Common myeloid progenitor, CD34-positive (primary cell): ENCODE measurements at regions not wholly inside any gene's neighbourhood (a gene's known extent, or its start where the extent isn't known, plus 50 kb on each side); places are given as distances from the start of the nearest gene placed in this dataset.

ENCODE experiments used
- CTCF ChIA-PET: fragments of 350-600 bp; sonication (Branson Sonifier 250); formaldehyde crosslinking; loops from one replicate; lab custom pipeline; 2021; ENCODE audit warnings: antibody characterized with exemption; lab: Charles Lee
- POLR2A ChIA-PET: fragments of 350-600 bp; sonication (Branson Sonifier 250); formaldehyde crosslinking; loops from one replicate; lab custom pipeline; 2021; ENCODE audit warnings: antibody characterized with exemption; lab: Charles Lee
- DNase-seq, 3 donors: peaks; one replicate each; pipeline versions ENCODE4 v3.0.0 to v3.0.0-alpha.2; 2013
- H3K27ac ChIP-seq, 2 experiments: 1 replicate in 1 of 2; 2 replicates in 1 of 2; pipeline ENCODE4 v1.7.0; 2013; ENCODE audit warnings: inconsistent platforms in 2 of 2, low read length in 2 of 2, mild to moderate bottlenecking in 2 of 2, low read depth in 1 of 2, moderate library complexity in 1 of 2; ENCODE audit not compliant: severe bottlenecking in 2 of 2, insufficient read depth in 1 of 2, poor library complexity in 1 of 2
- H3K27me3 ChIP-seq, 5 experiments: replicated peaks in 2 of 5; 1 replicate in 3 of 5; 2 replicates in 2 of 5; pipeline versions ENCODE4 v1.6.1 to v1.7.0; 2013; ENCODE audit warnings: low read length in 4 of 5, mild to moderate bottlenecking in 2 of 5, moderate library complexity in 2 of 5, inconsistent platforms in 1 of 5; ENCODE audit not compliant: insufficient read depth in 5 of 5, control insufficient read depth in 4 of 5
- H3K36me3 ChIP-seq, 4 experiments: 1 replicate in 2 of 4; 2 replicates in 2 of 4; pipeline versions ENCODE4 v1.6.1 to v1.7.0; 2013; ENCODE audit warnings: low read length in 3 of 4, control low read depth in 1 of 4, mild to moderate bottlenecking in 1 of 4; ENCODE audit not compliant: control insufficient read depth in 4 of 4, insufficient read depth in 4 of 4
- H3K4me1 ChIP-seq, 4 experiments: 1 replicate in 3 of 4; 2 replicates in 1 of 4; pipeline versions ENCODE4 v1.6.1 to v1.7.1; 2013; ENCODE audit warnings: low read length in 3 of 4, mild to moderate bottlenecking in 3 of 4, control low read depth in 1 of 4, inconsistent platforms in 1 of 4, moderate library complexity in 1 of 4; ENCODE audit not compliant: control insufficient read depth in 4 of 4, insufficient read depth in 4 of 4; ENCODE audit errors: control extremely low read depth in 1 of 4
- H3K4me3 ChIP-seq, 7 experiments: 1 replicate in 4 of 7; 2 replicates in 3 of 7; pipeline versions ENCODE4 v1.5.1 to v1.7.0; 2013; ENCODE audit warnings: mild to moderate bottlenecking in 7 of 7, low read length in 6 of 7, moderate library complexity in 6 of 7, inconsistent platforms in 2 of 7, low read depth in 2 of 7, control low read depth in 1 of 7; ENCODE audit not compliant: insufficient read depth in 4 of 7, control insufficient read depth in 1 of 7; ENCODE audit errors: extremely low read depth in 1 of 7
- H3K9me3 ChIP-seq, 5 experiments: 1 replicate in 4 of 5; 2 replicates in 1 of 5; pipeline versions ENCODE4 v1.6.1 to v1.7.1; 2013; ENCODE audit warnings: low read length in 4 of 5, mild to moderate bottlenecking in 2 of 5, inconsistent platforms in 1 of 5, low read depth in 1 of 5, moderate library complexity in 1 of 5; ENCODE audit not compliant: control insufficient read depth in 4 of 5, insufficient read depth in 2 of 5; ENCODE audit errors: control extremely low read depth in 1 of 5
- WGBS: methylation state at CpG from one replicate; pipeline ENCODE4 v1.1.5; 2013; ENCODE audit not compliant: insufficient coverage; 5-methylcytosine and 5-hydroxymethylcytosine counted together

- H3K36me3 ChIP-seq: no peaks in the 10 kb centered on the region
- ChIA-PET CTCF (no interaction called here), POLR2A (no interaction called here)
- H3K4me3 ChIP-seq: no peak overlapping the region
- 100% methylated on average over 1 of the region's 2 CpGs for WGBS
- no peak overlapping the region for H3K27ac ChIP-seq
- no peaks in the 10 kb centered on the region for H3K4me1 ChIP-seq
- no peaks in the 10 kb centered on the region for H3K27me3 ChIP-seq
- peaks cover 0 to 2% (median 0%) of the 10 kb centered on the region in 5 experiments for H3K9me3 ChIP-seq
- DNase-seq: no peak
Observed at GRCh38 chr10:111996103-111996502, 187.5 kb downstream of the GPAM start.

GRCh38 chr10:111998728-111999127 lies 184.8 kb downstream of the GPAM start:
- peaks cover 0 to 2% (median 0%) of the 10 kb centered on the region in 5 experiments for H3K9me3 ChIP-seq
- POLR2A ChIA-PET: interaction anchor here (0.5 kb wide), 1 partner anchor 258 kb away, joined by 3 read pairs; no protein-coding TSS in a partner anchor
- no peak for DNase-seq
- CTCF ChIA-PET: no interaction called here
- no peaks in the 10 kb centered on the region for H3K27me3 ChIP-seq
- no peak overlapping the region for H3K4me3 ChIP-seq
- no peaks in the 10 kb centered on the region for H3K36me3 ChIP-seq
- 93% methylated on average over 7 of the region's 7 CpGs for WGBS
- no peak overlapping the region for H3K27ac ChIP-seq
- H3K4me1 ChIP-seq: no peaks in the 10 kb centered on the region

GRCh38 chr10:111999205-111999914 lies 184.2 kb downstream of the GPAM start:
- DNase-seq: no peak
- no peaks in the 10 kb centered on the region for H3K4me1 ChIP-seq
- no peaks in the 10 kb centered on the region for H3K36me3 ChIP-seq
- 100% methylated on average over 1 of the region's 4 CpGs for WGBS
- no peak overlapping the region for H3K27ac ChIP-seq
- H3K4me3 ChIP-seq: no peak overlapping the region
- ChIA-PET POLR2A (no interaction called here), CTCF (no interaction called here)
- peaks cover 0 to 2% (median 0%) of the 10 kb centered on the region in 5 experiments for H3K9me3 ChIP-seq
- H3K27me3 ChIP-seq: no peaks in the 10 kb centered on the region

GRCh38 chr10:111999915-112000302 lies 183.7 kb downstream of the GPAM start:
- WGBS: 81% methylated on average over 2 of the region's 3 CpGs
- H3K27me3 ChIP-seq: no peaks in the 10 kb centered on the region
- POLR2A ChIA-PET: no interaction called here
- H3K27ac ChIP-seq: no peak overlapping the region
- no peaks in the 10 kb centered on the region for H3K9me3 ChIP-seq
- CTCF ChIA-PET: no interaction called here
- H3K4me3 ChIP-seq: no peak overlapping the region
- H3K36me3 ChIP-seq: no peaks in the 10 kb centered on the region
- no peaks in the 10 kb centered on the region for H3K4me1 ChIP-seq
- no peak for DNase-seq

- CTCF ChIA-PET: no interaction called here
- WGBS: 100% methylated on average over 1 of the region's 2 CpGs
- POLR2A ChIA-PET: no interaction called here
- Histone ChIP-seq H3K27me3 (no peaks in the 10 kb centered on the region), H3K4me1 (no peaks in the 10 kb centered on the region), H3K27ac (no peak overlapping the region), H3K4me3 (no peak overlapping the region), H3K36me3 (no peaks in the 10 kb centered on the region), H3K9me3 (no peaks in the 10 kb centered on the region)
- DNase-seq: no peak
Observed at GRCh38 chr10:112000466-112000865, 183.1 kb downstream of the GPAM start.

GRCh38 chr10:112002206-112002605 lies 181.4 kb downstream of the GPAM start:
- no peaks in the 10 kb centered on the region for H3K9me3 ChIP-seq
- CTCF ChIA-PET: no interaction called here
- 79% methylated on average over 3 of the region's 3 CpGs for WGBS

GRCh38 chr10:112004075-112004474 lies 179.5 kb downstream of the GPAM start:
- Histone ChIP-seq H3K36me3 (no peaks in the 10 kb centered on the region), H3K27ac (no peak overlapping the region), H3K4me3 (no peak overlapping the region), H3K27me3 (no peaks in the 10 kb centered on the region), H3K9me3 (no peaks in the 10 kb centered on the region), H3K4me1 (no peaks in the 10 kb centered on the region)
- ChIA-PET CTCF (interaction anchor here (1.0 kb wide), 1 partner anchor 11 kb away, joined by 3 read pairs; no protein-coding TSS in a partner anchor), POLR2A (no interaction called here)
- 92% methylated on average over 4 of the region's 4 CpGs for WGBS
- DNase-seq: no peak

More at GRCh38 chr10:112002206-112002605, 181.4 kb downstream of the GPAM start:
- Histone ChIP-seq H3K4me3 (no peak overlapping the region), H3K27ac (no peak overlapping the region), H3K4me1 (no peaks in the 10 kb centered on the region), H3K36me3 (no peaks in the 10 kb centered on the region), H3K27me3 (no peaks in the 10 kb centered on the region)
- no peak for DNase-seq
- POLR2A ChIA-PET: no interaction called here
